ENCODE measurements at regions not wholly inside any gene's neighbourhood (a gene's known extent, or its start where the extent isn't known, plus 50 kb on each side); places are given as distances from the start of the nearest gene placed in this dataset.

- H3K4me3 ChIP-seq (ENCODE audit: low read depth, low read length) = no peak overlapping the region
- DNase-seq (ENCODE audit: low read depth) = no peak
- no peak for TF ChIP-seq CTCF (IDR thresholded peaks at IDR 0.05; ENCODE audit: control insufficient read depth, extremely low read depth, insufficient read depth)
These were observed 155.8 kb upstream of the RHOBTB1 start for GRCh38 chr10:61099756-61100155.

GRCh38 chr10:61098966-61099365 is 155.0 kb upstream of the RHOBTB1 start:
- no peak for TF ChIP-seq CTCF (IDR thresholded peaks at IDR 0.05; ENCODE audit: control insufficient read depth, extremely low read depth, insufficient read depth)
- DNase-seq (ENCODE audit: low read depth) = no peak
- H3K4me3 ChIP-seq (ENCODE audit: low read depth, low read length) = no peak overlapping the region

- no peak for DNase-seq (ENCODE audit: low read depth)
- H3K4me3 ChIP-seq (ENCODE audit: low read depth, low read length) = no peak overlapping the region
- no peak for TF ChIP-seq CTCF (IDR thresholded peaks at IDR 0.05; ENCODE audit: control insufficient read depth, extremely low read depth, insufficient read depth)
These were observed 153.0 kb upstream of the RHOBTB1 start for GRCh38 chr10:61097026-61097425.

- no peak for DNase-seq (ENCODE audit: low read depth)
- TF ChIP-seq CTCF (IDR thresholded peaks at IDR 0.05; ENCODE audit: control insufficient read depth, extremely low read depth, insufficient read depth) = no peak
- no peak overlapping the region for H3K4me3 ChIP-seq (ENCODE audit: low read depth, low read length)
These were observed 152.1 kb upstream of the RHOBTB1 start for GRCh38 chr10:61096056-61096455.

GRCh38 chr10:61091531-61091930 is 147.5 kb upstream of the RHOBTB1 start:
- no peak for TF ChIP-seq CTCF (IDR thresholded peaks at IDR 0.05; ENCODE audit: control insufficient read depth, extremely low read depth, insufficient read depth)
- no peak for DNase-seq (ENCODE audit: low read depth)

GRCh38 chr10:61089251-61089650 is 145.3 kb upstream of the RHOBTB1 start:
- DNase-seq (ENCODE audit: low read depth) = no peak
- no peak for TF ChIP-seq CTCF (IDR thresholded peaks at IDR 0.05; ENCODE audit: control insufficient read depth, extremely low read depth, insufficient read depth)

More at GRCh38 chr10:61091531-61091930, 147.5 kb upstream of the RHOBTB1 start:
- no peak overlapping the region for H3K4me3 ChIP-seq (ENCODE audit: low read depth, low read length)

GRCh38 chr10:61084493-61084892 is 140.5 kb upstream of the RHOBTB1 start:
- H3K4me3 ChIP-seq (ENCODE audit: low read depth, low read length) = no peak overlapping the region
- TF ChIP-seq CTCF (IDR thresholded peaks at IDR 0.05; ENCODE audit: control insufficient read depth, extremely low read depth, insufficient read depth) = no peak
- no peak for DNase-seq (ENCODE audit: low read depth)

More at GRCh38 chr10:61089251-61089650, 145.3 kb upstream of the RHOBTB1 start:
- no peak overlapping the region for H3K4me3 ChIP-seq (ENCODE audit: low read depth, low read length)

Measured in LNCaP clone FGC (cell line).